Muscle of leg (tissue), 3 donors: ENCODE measurements at regions not wholly inside any gene's neighbourhood (a gene's known extent, or its start where the extent isn't known, plus 50 kb on each side); places are given as distances from the start of the nearest gene placed in this dataset.

Experiments
- DNase-seq: peaks from one replicate; pipeline ENCODE4 v3.0.0; 2013
- H3K27ac ChIP-seq: one replicate; pipeline ENCODE4 v1.5.1; 2013; ENCODE audit warnings: mild to moderate bottlenecking, low read length, control low read depth
- H3K27me3 ChIP-seq: one replicate; pipeline ENCODE4 v1.6.1; 2013; ENCODE audit warnings: low read length; ENCODE audit not compliant: control insufficient read depth, insufficient read depth
- H3K36me3 ChIP-seq: one replicate; pipeline ENCODE4 v1.6.1; 2013; ENCODE audit warnings: low read length; ENCODE audit not compliant: control insufficient read depth, insufficient read depth
- H3K4me1 ChIP-seq: one replicate; pipeline ENCODE4 v1.6.1; 2013; ENCODE audit warnings: low read length; ENCODE audit not compliant: control insufficient read depth, insufficient read depth
- H3K4me3 ChIP-seq: one replicate; pipeline ENCODE4 v1.5.1; 2013; ENCODE audit warnings: low read length, control low read depth
- H3K9me3 ChIP-seq: replicated peaks from 2 replicates; pipeline ENCODE4 v1.6.1; 2013; ENCODE audit warnings: low read depth, low read length; ENCODE audit not compliant: control insufficient read depth
- WGBS: methylation state at CpG from one replicate; pipeline ENCODE4 v1.1.5; 2013; ENCODE audit warnings: missing lambda C conversion rate; ENCODE audit not compliant: insufficient coverage; 5-methylcytosine and 5-hydroxymethylcytosine counted together

GRCh38 chr2:236899146-236899545 is 186.5 kb upstream of the COPS8 start:
- DNase-seq, result no peak
- 45% methylated on average over 2 of the region's 6 CpGs for WGBS

GRCh38 chr2:236899950-236900640 is 185.6 kb upstream of the COPS8 start:
- H3K27ac ChIP-seq, result no peak overlapping the region
- H3K9me3 ChIP-seq, result no peaks in the 10 kb centered on the region
- DNase-seq, result no peak
- H3K27me3 ChIP-seq, result peaks cover 16% of the 10 kb centered on the region
- WGBS, result 69% methylated on average over 3 of the region's 6 CpGs
- no peak overlapping the region for H3K4me3 ChIP-seq
- H3K4me1 ChIP-seq, result no peaks in the 10 kb centered on the region
- H3K36me3 ChIP-seq, result no peaks in the 10 kb centered on the region

More at GRCh38 chr2:236899146-236899545, 186.5 kb upstream of the COPS8 start:
- Histone ChIP-seq H3K27me3 (peaks cover 10% of the 10 kb centered on the region), H3K4me1 (no peaks in the 10 kb centered on the region), H3K9me3 (no peaks in the 10 kb centered on the region), H3K4me3 (no peak overlapping the region), H3K27ac (no peak overlapping the region), H3K36me3 (no peaks in the 10 kb centered on the region)

- no peak overlapping the region for H3K4me3 ChIP-seq
- no CpG with 5 or more reads among the region's 4 CpGs for WGBS
- no peak for DNase-seq
- no peaks in the 10 kb centered on the region for H3K4me1 ChIP-seq
- peaks cover 16% of the 10 kb centered on the region for H3K27me3 ChIP-seq
- no peak overlapping the region for H3K27ac ChIP-seq
- H3K36me3 ChIP-seq, result no peaks in the 10 kb centered on the region
- H3K9me3 ChIP-seq, result no peaks in the 10 kb centered on the region
Observed at GRCh38 chr2:236901956-236902355, 183.7 kb upstream of the COPS8 start.

- H3K4me1 ChIP-seq, result no peaks in the 10 kb centered on the region
- 56% methylated on average over 11 of the region's 11 CpGs for WGBS
- no peak overlapping the region for H3K27ac ChIP-seq
- peak; percentile 44 for DNase-seq
- H3K36me3 ChIP-seq, result no peaks in the 10 kb centered on the region
- no peak overlapping the region for H3K4me3 ChIP-seq
- H3K9me3 ChIP-seq, result no peaks in the 10 kb centered on the region
- peaks cover 16% of the 10 kb centered on the region for H3K27me3 ChIP-seq
Observed at GRCh38 chr2:236903978-236904377, 181.7 kb upstream of the COPS8 start.

DNA sequence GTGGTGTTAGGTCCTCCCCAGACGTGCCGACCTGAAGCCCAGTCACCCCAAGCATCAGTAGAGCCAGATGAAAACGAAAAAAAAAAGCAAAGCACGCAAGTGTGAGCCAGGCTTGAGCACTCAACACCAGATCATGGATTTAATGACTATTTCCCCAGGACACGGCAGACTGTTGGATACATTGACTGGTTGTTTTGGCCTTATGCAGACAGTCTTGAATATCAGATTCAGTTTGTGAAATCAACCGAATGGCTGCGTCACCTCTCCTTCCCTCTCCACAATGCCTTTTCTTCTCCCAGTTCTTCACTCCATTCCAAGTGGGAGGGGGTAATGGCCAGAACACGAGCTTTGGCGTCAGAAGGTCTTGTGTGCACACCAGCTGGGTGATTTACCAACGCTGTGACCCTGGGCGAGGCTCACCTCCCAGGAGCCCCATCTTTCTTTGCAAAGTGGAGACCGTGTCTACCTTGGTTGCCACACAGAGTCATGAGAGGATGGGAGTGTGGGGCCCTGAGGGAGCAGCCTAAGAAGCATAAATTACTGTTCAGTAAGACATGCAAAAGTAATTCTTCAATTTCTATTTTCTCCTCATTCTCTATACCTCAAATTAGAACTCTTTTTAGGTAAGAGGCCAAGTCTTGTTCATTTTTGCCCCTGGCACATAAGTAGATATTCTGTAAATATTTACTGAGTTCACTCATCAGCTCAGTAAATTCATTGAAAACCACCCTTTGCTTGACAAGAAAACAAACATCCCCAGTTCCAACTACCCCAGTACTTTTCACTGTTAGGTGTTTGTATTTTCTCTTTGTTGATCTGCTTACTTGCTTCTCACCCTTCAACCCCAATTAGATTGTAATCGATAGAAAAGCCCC is 181.1 kb upstream of the COPS8 start:
- WGBS, result 51% methylated on average over 7 of the region's 13 CpGs
- Histone ChIP-seq H3K4me1 (no peaks in the 10 kb centered on the region), H3K36me3 (no peaks in the 10 kb centered on the region), H3K4me3 (no peak overlapping the region), H3K27ac (no peak overlapping the region), H3K9me3 (no peaks in the 10 kb centered on the region), H3K27me3 (peaks cover 14% of the 10 kb centered on the region)
- DNase-seq, result no peak

GRCh38 chr2:236905976-236906375 is 179.7 kb upstream of the COPS8 start:
- Histone ChIP-seq H3K9me3 (no peaks in the 10 kb centered on the region), H3K36me3 (no peaks in the 10 kb centered on the region), H3K4me3 (no peak overlapping the region), H3K4me1 (no peaks in the 10 kb centered on the region), H3K27ac (no peak overlapping the region), H3K27me3 (peaks cover 11% of the 10 kb centered on the region)
- DNase-seq, result no peak
- WGBS, result 73% methylated on average over 4 of the region's 8 CpGs

DNA sequence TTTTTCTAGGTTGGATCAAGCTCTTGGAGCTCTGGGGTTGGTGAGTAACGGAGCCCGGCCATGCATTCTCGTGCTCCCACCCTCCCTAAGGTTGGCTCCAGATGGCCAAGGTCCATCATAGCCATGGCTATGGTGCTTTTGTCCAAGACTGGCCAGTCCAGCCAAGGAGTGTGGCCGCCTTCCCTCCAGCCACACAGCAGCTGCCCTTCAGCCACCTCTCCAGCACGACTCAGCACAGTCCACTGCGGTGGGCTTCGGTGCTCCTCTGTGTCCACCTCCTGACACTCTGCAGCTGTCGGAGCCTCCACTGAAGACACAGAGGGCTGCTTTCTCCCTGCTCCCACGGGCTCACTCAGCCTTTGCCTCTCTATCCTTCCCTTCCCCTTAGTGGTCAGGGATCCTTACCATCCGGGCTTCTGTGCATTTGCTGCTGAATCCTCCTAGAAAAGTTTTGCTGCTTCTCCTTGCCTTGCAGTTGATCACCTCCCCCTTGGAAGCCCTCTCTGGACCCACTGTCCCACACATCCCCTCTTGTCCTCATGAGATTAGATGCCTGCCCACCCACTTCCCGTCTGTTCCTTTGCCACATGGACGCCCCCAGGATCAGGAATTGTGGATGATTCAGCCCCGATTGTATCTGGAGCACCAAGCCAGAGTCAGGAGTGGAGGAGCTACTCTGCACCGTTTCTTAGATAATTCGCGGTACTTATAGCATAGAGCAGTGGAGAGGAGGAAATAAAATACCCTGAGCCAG is 177.1 kb upstream of the COPS8 start:
- 61% methylated on average over 10 of the region's 16 CpGs for WGBS
- H3K27me3 ChIP-seq, result peaks cover 12% of the 10 kb centered on the region
- H3K36me3 ChIP-seq, result no peaks in the 10 kb centered on the region
- DNase-seq, result no peak
- no peak overlapping the region for H3K27ac ChIP-seq
- no peaks in the 10 kb centered on the region for H3K9me3 ChIP-seq
- no peak overlapping the region for H3K4me3 ChIP-seq
- no peaks in the 10 kb centered on the region for H3K4me1 ChIP-seq

DNA sequence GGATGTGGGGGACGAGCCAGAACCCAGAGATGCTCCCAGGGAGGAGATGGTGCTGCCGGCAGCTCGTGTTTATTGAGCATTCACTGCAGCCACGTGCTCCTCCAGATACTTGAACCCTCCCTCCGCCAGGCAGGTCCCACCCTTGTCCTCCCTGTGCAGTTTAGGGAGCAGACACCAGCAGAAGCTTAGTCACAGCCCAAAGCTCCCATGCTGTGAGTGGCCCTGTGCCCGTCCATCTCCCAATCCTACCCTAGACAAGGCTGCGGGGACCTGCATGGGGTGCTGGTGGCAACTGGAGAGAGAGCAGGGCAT is 176.5 kb upstream of the COPS8 start:
- H3K4me3 ChIP-seq, result no peak overlapping the region
- whole genome bisulfite sequencing, result 50% methylated on average over 5 of the region's 7 CpGs

DNA sequence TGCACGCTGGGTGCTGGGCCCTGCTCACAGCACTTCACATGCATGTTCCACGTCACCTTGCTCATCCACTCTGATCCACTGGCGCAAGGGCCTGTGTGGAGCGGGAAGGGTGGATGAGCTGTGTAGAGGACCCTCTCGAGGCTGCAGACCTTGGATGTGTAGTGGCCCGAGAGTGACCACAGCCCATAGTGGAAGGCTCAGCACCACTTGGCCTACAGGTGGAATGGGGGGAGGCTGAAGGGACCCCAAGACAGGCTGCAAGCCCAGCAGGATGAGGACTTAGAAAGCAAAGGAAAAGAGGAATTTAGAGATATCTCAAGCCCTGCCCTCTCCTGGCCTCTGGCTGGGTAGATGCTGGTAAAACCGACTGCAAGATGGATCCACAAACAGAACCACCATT is 175.9 kb upstream of the COPS8 start:
- no peak overlapping the region for H3K27ac ChIP-seq
- no peak overlapping the region for H3K4me3 ChIP-seq
- H3K27me3 ChIP-seq, result peaks cover 6% of the 10 kb centered on the region
- no peaks in the 10 kb centered on the region for H3K36me3 ChIP-seq
- WGBS, result 88% methylated on average over 3 of the region's 7 CpGs
- peaks cover under 1% of the 10 kb centered on the region for H3K4me1 ChIP-seq
- DNase-seq, result no peak
- H3K9me3 ChIP-seq, result no peaks in the 10 kb centered on the region

More for the DNA sequence above, 176.5 kb upstream of the COPS8 start:
- Histone ChIP-seq H3K4me1 (no peaks in the 10 kb centered on the region), H3K36me3 (no peaks in the 10 kb centered on the region), H3K9me3 (no peaks in the 10 kb centered on the region), H3K27ac (no peak overlapping the region), H3K27me3 (peaks cover 7% of the 10 kb centered on the region)
- DNase-seq, result no peak
